HFF-Myc (cell line): ENCODE measurements at regions not wholly inside any gene's neighbourhood (a gene's known extent, or its start where the extent isn't known, plus 50 kb on each side); places are given as distances from the start of the nearest gene placed in this dataset.

ENCODE experiments used
- DNase-seq: peaks from one replicate; pipeline ENCODE4 v3.0.0-alpha.2; 2011; ENCODE audit warnings: low read depth; ENCODE audit errors: extremely low read depth
- H3K4me3 ChIP-seq: replicated peaks from 2 replicates; pipeline ENCODE4 v1.5.1; 2011; ENCODE audit warnings: low read depth, mild to moderate bottlenecking, control low read depth, low read length
- CTCF ChIP-seq: IDR thresholded peaks from 2 replicates; pipeline ENCODE4 v1.5.1; 2012; ENCODE audit warnings: mild to moderate bottlenecking, low read depth, low read length, control low read depth; ENCODE audit errors: missing control alignments

DNA sequence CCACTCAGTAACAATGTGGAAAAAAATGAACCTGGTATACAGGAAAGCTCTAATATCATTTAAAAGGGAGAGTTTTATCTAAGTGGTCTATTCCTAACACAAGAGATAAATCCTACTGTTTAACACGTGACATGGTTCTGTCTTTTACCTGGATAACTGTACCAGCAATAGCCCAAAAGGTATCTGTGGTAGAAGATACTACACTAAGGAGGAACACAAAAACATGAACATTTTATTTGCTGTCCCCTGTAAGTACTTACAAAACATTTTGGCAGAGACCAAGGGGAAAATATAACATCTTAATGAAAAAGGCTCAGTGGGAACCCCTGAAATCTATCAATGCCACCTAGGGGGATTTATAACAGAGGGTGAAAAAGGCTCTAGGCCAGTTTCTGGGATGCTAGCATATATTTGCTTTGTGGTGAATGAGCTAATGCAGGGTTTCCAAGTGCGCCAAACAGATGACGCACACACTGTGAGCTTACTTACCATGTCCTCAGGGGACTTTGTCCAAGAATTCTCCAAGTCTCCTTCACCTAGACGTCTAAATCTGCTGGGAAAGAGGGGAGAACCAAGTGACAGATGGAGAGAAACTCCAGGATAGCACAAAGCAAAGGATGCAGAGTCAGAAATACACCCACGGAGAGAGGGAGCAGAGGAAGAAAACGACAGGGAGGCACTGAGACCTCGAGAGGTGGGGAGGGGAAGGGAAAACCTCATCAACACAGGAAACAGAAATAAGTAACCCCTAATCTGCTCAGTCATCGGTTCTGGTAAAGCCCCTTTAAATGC, 112.5 kb upstream of the PRNP start:
- peak; percentile 61 for DNase-seq
- TF ChIP-seq CTCF = no peak
- H3K4me3 ChIP-seq = peak overlapping the region; percentile 12; the same call in 1 of the 2 replicates

GRCh38 chr20:4571759-4572531, 114.3 kb upstream of the PRNP start:
- TF ChIP-seq CTCF = no peak
- no peak overlapping the region for H3K4me3 ChIP-seq
- DNase-seq = no peak

GRCh38 chr20:4569865-4570264, 116.4 kb upstream of the PRNP start:
- H3K4me3 ChIP-seq = no peak overlapping the region
- no peak for DNase-seq
- no peak for TF ChIP-seq CTCF

DNA sequence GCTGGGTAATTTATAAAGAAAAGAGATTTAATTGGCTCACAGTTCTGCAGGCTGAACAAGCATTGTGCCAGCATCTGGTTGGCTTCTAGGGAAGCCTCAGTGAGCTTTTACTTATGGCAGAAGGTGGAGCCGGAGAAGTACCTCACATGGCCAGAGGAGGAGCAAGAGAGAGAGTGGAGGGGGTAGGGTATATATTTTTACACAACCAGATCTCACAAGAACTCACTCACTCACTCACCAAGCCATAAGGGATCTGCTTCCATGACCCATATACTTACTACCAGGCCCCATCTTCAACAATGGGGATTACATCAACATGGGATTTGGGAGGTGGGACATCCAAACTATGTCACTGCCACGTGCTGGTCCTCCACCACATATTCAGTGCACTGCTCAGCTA, 117.2 kb upstream of the PRNP start:
- peak; percentile 21 for TF ChIP-seq CTCF
- no peak overlapping the region for H3K4me3 ChIP-seq
- no peak for DNase-seq

DNA sequence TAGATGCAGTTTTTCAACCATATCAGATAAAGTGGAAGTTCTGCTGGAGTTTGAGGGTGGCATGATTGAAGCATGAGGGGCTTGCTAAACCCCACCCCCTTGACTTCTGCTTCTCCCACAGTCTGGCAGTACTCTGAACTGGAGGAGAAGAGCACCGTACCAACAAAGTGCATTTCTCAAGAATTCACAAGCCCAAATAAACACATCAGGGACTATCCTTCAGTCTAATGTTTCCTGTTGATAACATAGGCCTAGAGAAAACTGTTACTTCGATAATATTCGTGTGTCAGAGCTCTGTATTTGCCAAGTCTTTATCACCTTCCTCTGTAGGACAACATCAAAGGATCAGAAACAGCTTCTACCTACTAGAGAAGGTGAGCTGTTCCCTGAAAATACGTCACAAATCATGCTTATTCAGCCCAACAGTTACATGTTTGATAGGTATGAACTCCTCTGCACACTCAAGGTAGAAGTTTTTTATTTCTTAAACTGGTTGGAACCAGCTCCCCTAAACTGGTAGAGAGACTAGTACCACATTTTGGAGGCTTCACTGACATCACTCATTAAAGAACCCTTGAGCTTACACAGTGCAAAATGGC, 117.8 kb upstream of the PRNP start:
- DNase-seq = no peak
- no peak for TF ChIP-seq CTCF
- H3K4me3 ChIP-seq = no peak overlapping the region

GRCh38 chr20:4567170-4567569, 119.1 kb upstream of the PRNP start:
- TF ChIP-seq CTCF = no peak
- H3K4me3 ChIP-seq = no peak overlapping the region
- no peak for DNase-seq
